Endothelial cell (in vitro differentiated cells): ENCODE measurements at regions not wholly inside any gene's neighbourhood (a gene's known extent, or its start where the extent isn't known, plus 50 kb on each side); places are given as distances from the start of the nearest gene placed in this dataset.

ENCODE experiments used
- DNase-seq: peaks from one replicate; pipeline ENCODE4 v3.0.0; 2021; ENCODE audit warnings: low spot score
- H3K27ac Mint-ChIP-seq: one replicate; pipeline ENCODE4 v1.8.0; 2021; ENCODE audit warnings: mixed read lengths, inconsistent platforms; ENCODE audit not compliant: unreplicated experiment
- H3K27me3 Mint-ChIP-seq: one replicate; pipeline ENCODE4 v1.8.0; 2021; ENCODE audit warnings: mild to moderate bottlenecking, moderate library complexity, mixed read lengths, inconsistent platforms; ENCODE audit not compliant: unreplicated experiment
- H3K36me3 Mint-ChIP-seq: one replicate; pipeline ENCODE4 v1.8.0; 2021; ENCODE audit warnings: mild to moderate bottlenecking, low read depth, mixed read lengths, inconsistent platforms; ENCODE audit not compliant: unreplicated experiment
- H3K4me1 Mint-ChIP-seq: one replicate; pipeline ENCODE4 v1.8.0; 2021; ENCODE audit warnings: mild to moderate bottlenecking, mixed read lengths, inconsistent platforms; ENCODE audit not compliant: unreplicated experiment
- H3K4me3 Mint-ChIP-seq: one replicate; pipeline ENCODE4 v1.8.0; 2021; ENCODE audit warnings: mild to moderate bottlenecking, mixed read lengths, inconsistent platforms; ENCODE audit not compliant: unreplicated experiment
- H3K9me3 Mint-ChIP-seq: one replicate; pipeline ENCODE4 v1.8.0; 2021; ENCODE audit warnings: mixed read lengths, inconsistent platforms; ENCODE audit not compliant: unreplicated experiment
- TF ChIP-seq, protein P1 (sequence below): fragments of 200-600 bp; sonication (generic); IDR thresholded peaks from one replicate; pipeline ENCODE4 v1.5.0; 2021; ENCODE audit warnings: antibody characterized with exemption; ENCODE audit not compliant: unreplicated experiment

DNA sequence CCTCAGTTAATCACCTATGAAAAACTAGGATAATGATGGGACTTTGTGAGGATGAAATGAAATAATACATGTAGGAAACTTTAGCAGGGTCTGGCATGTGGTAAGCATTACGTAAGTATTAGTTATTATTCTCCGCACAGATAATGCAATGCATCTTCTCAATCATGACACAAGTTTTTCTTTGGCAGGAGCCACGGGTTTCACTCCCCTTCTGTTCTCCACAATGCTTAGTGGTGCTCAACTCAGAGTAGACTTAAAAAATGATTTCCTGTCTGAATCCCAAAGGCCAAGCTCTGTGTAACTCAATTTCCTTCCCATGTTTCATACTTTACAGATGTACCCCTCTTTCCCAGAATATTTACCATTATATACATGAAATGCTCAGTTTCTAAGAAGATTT is 82.9 kb downstream of the CCDC34 start:
- no peaks in the 10 kb centered on the region for H3K9me3 Mint-ChIP-seq
- no peaks in the 10 kb centered on the region for H3K4me1 Mint-ChIP-seq

DNA sequence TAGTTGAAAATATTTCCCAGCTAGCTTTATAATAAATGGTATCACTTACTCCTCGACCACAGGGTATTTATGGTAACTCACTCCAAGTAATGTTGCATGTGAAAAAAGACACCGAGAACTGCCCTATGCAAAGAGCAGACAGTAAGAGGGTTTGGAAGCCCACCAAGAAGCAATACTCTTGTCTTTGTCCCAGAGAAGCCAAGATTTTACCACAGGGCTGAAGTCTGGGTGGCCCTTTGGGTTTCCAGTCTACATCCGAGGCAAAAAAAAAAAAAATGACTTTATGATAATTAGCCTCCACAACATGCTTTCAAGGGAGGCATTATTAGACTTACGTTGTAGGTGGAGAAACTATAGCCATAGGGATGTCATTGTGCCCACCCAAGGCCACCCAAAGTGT is 83.6 kb downstream of the CCDC34 start:
- Mint-ChIP-seq H3K4me3 (no peak overlapping the region), H3K27ac (no peak overlapping the region), H3K27me3 (peaks cover 5% of the 10 kb centered on the region), H3K9me3 (no peaks in the 10 kb centered on the region), H3K36me3 (no peaks in the 10 kb centered on the region), H3K4me1 (no peaks in the 10 kb centered on the region)
- no peak for DNase-seq
- TF ChIP-seq, protein P1, sequence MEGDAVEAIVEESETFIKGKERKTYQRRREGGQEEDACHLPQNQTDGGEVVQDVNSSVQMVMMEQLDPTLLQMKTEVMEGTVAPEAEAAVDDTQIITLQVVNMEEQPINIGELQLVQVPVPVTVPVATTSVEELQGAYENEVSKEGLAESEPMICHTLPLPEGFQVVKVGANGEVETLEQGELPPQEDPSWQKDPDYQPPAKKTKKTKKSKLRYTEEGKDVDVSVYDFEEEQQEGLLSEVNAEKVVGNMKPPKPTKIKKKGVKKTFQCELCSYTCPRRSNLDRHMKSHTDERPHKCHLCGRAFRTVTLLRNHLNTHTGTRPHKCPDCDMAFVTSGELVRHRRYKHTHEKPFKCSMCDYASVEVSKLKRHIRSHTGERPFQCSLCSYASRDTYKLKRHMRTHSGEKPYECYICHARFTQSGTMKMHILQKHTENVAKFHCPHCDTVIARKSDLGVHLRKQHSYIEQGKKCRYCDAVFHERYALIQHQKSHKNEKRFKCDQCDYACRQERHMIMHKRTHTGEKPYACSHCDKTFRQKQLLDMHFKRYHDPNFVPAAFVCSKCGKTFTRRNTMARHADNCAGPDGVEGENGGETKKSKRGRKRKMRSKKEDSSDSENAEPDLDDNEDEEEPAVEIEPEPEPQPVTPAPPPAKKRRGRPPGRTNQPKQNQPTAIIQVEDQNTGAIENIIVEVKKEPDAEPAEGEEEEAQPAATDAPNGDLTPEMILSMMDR, result no peak

More for the DNA sequence above, 82.9 kb downstream of the CCDC34 start:
- TF ChIP-seq, protein P1, result no peak
- no peak overlapping the region for H3K27ac Mint-ChIP-seq
- DNase-seq, result no peak
- no peaks in the 10 kb centered on the region for H3K36me3 Mint-ChIP-seq
- peaks cover 5% of the 10 kb centered on the region for H3K27me3 Mint-ChIP-seq
- H3K4me3 Mint-ChIP-seq, result no peak overlapping the region

DNA sequence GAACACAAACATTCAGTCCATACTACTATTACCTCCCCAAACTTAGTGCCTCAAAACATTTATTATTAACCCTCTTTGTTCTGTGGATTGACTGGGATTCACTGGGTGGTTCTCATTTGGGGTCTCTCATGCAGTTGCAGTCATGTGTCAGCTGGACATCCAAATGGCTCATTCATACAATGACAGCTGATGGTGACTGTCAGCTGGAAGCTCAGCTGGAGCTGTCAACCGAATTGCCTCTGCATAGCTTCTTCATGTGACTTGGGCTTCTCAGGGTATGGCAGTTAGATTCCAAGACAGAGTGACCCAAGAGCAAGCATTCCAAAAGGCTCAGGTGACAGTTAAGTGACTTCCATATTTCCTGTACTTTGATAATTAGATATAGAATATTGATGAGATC is 85.2 kb downstream of the CCDC34 start:
- TF ChIP-seq, protein P1, result no peak
- H3K27ac Mint-ChIP-seq, result no peak overlapping the region
- H3K4me1 Mint-ChIP-seq, result no peaks in the 10 kb centered on the region
- DNase-seq, result no peak
- no peak overlapping the region for H3K4me3 Mint-ChIP-seq
- H3K36me3 Mint-ChIP-seq, result no peaks in the 10 kb centered on the region
- H3K9me3 Mint-ChIP-seq, result no peaks in the 10 kb centered on the region
- H3K27me3 Mint-ChIP-seq, result peaks cover 5% of the 10 kb centered on the region

DNA sequence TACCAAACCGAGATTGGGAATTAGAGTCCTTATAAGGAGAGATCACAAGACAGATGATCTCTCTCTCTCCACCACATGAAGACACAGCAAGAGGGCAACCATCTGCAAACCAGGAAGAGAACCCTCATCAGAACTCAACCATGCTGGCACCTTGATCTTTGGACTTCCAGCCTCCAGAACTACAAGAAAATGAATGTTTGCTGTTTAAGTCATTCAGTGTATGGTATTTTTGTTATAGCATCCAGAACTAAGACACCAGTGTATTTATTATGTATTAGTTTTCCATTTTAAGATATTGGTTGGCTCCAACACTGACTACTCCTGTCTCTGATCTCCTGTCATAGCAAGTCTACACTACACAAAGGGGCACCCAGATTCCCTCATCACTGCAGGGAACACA is 86.9 kb downstream of the CCDC34 start:
- H3K27me3 Mint-ChIP-seq, result peaks cover 6% of the 10 kb centered on the region
- H3K4me1 Mint-ChIP-seq, result no peaks in the 10 kb centered on the region
- no peaks in the 10 kb centered on the region for H3K9me3 Mint-ChIP-seq
- no peak overlapping the region for H3K27ac Mint-ChIP-seq
- H3K36me3 Mint-ChIP-seq, result no peaks in the 10 kb centered on the region
- DNase-seq, result no peak
- no peak overlapping the region for H3K4me3 Mint-ChIP-seq
- TF ChIP-seq, protein P1, result no peak

DNA sequence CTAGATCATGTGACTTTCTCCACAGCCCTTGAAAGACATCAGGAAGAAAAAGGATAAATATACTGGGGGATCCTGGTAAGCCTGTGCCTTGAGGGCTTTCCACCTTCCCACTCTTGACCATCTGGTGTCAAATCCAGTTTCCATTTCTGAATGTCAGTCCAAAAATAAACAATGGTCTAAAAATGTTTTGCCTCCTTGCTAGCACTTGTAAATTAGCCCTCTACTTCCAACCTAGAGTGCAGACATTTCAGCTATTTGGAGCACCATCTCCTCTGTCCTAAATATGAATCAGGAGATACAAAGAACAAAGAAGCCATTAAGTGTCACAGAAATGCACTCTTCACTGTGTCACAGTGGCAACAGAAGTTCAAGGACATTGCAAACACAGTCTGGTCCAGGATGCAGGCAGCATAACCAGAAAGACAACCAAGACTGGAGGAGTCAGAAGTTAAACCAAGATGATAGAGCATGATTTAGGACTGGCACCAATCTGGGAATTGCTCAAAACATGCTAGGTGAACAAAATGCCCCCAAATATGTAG is 88.1 kb downstream of the CCDC34 start:
- no peaks in the 10 kb centered on the region for H3K36me3 Mint-ChIP-seq
- TF ChIP-seq, protein P1, result no peak
- no peak overlapping the region for H3K4me3 Mint-ChIP-seq
- H3K4me1 Mint-ChIP-seq, result no peaks in the 10 kb centered on the region
- no peak for DNase-seq
- no peaks in the 10 kb centered on the region for H3K9me3 Mint-ChIP-seq
- no peak overlapping the region for H3K27ac Mint-ChIP-seq
- peaks cover 8% of the 10 kb centered on the region for H3K27me3 Mint-ChIP-seq
